Endothelial cell of umbilical vein (primary cell): ENCODE measurements at regions not wholly inside any gene's neighbourhood (a gene's known extent, or its start where the extent isn't known, plus 50 kb on each side); places are given as distances from the start of the nearest gene placed in this dataset.

Experiments used
- BruUV-seq: library from RNA; stranded (reverse); fragments of 400-500 nt; replicated peaks from 2 replicates; lab custom pipeline; 2021; lab: Mats Ljungman, UMichigan
- CTCF ChIA-PET: fragments of 300-600, 350-600 bp; sonication (Branson Sonifier 250); formaldehyde crosslinking; loops from one replicate; lab custom pipeline; 2021; ENCODE audit warnings: antibody characterized with exemption, inconsistent platforms; lab: Charles Lee
- POLR2A ChIA-PET: fragments of 300-600, 350-600 bp; sonication (Branson Sonifier 250); formaldehyde crosslinking; loops from one replicate; lab custom pipeline; 2021; ENCODE audit warnings: antibody characterized with exemption, inconsistent platforms; lab: Charles Lee
- DNase-seq: peaks from one replicate; pipeline ENCODE4 v3.0.0-alpha.2; 2011; ENCODE audit warnings: low read depth, low spot score
- FAIRE-seq: peaks from 2 replicates; lab custom pipeline; 2011; peaks lifted over from hg19 to GRCh38; lab: Jason Lieb, UNC
- H2AFZ ChIP-seq: 2 replicates; pipeline ENCODE4 v1.6.0; 2012; ENCODE audit warnings: low read depth, low read length, control low read depth, inconsistent platforms
- H3K27ac ChIP-seq: 2 replicates; pipeline ENCODE4 v1.5.1; 2011; ENCODE audit warnings: low read depth, mild to moderate bottlenecking, control low read depth, low read length, moderate library complexity; ENCODE audit not compliant: insufficient read depth
- H3K27me3 ChIP-seq, 2 experiments: 2 replicates each; pipeline versions ENCODE4 v1.6.0 to v1.6.1; 2011; ENCODE audit warnings: low read length in 2 of 2, mixed read lengths in 1 of 2; ENCODE audit not compliant: control insufficient read depth in 2 of 2, insufficient read depth in 2 of 2
- H3K36me3 ChIP-seq, 2 experiments: 2 replicates in 1 of 2; 3 replicates in 1 of 2; pipeline ENCODE4 v1.5.1; 2011; ENCODE audit warnings: low read length in 2 of 2, mild to moderate bottlenecking in 1 of 2, moderate library complexity in 1 of 2; ENCODE audit not compliant: control insufficient read depth in 2 of 2, insufficient read depth in 2 of 2; ENCODE audit errors: extremely low read depth in 1 of 2
- H3K4me1 ChIP-seq: 3 replicates; pipeline ENCODE4 v1.5.1; 2011; ENCODE audit warnings: mild to moderate bottlenecking, low read length; ENCODE audit not compliant: control insufficient read depth, insufficient read depth; ENCODE audit errors: extremely low read depth
- H3K4me2 ChIP-seq: 2 replicates; pipeline ENCODE4 v1.6.1; 2011; ENCODE audit warnings: low read length, control low read depth, mixed read lengths; ENCODE audit not compliant: insufficient read depth
- H3K4me3 ChIP-seq, 3 experiments: fragments of 200-600 bp in 1 of 3; sonication (generic), shearing (Covaris generic) in 1 of 3; replicated peaks in 1 of 3; 2 replicates each; pipeline ENCODE4 v1.5.1; 2011 to 2016; ENCODE audit warnings: control low read depth in 3 of 3, low read length in 3 of 3, mild to moderate bottlenecking in 2 of 3, inconsistent platforms in 1 of 3, low read depth in 1 of 3, moderate library complexity in 1 of 3; ENCODE audit not compliant: insufficient read depth in 1 of 3
- H3K79me2 ChIP-seq: 2 replicates; pipeline ENCODE4 v1.6.0; 2012; ENCODE audit warnings: low read length, inconsistent platforms; ENCODE audit not compliant: control insufficient read depth, insufficient read depth
- H3K9ac ChIP-seq: replicated peaks from 2 replicates; pipeline ENCODE3; 2011; ENCODE audit warnings: low read length, control low read depth; ENCODE audit not compliant: insufficient read depth; ENCODE audit errors: extremely low read depth
- H3K9me1 ChIP-seq: replicated peaks from 3 replicates; pipeline ENCODE4 v1.6.0; 2011; ENCODE audit warnings: mild to moderate bottlenecking, low read length; ENCODE audit not compliant: control insufficient read depth, insufficient read depth; ENCODE audit errors: extremely low read depth
- H3K9me3 ChIP-seq: replicated peaks from 2 replicates; pipeline ENCODE4 v1.5.1; 2012; ENCODE audit warnings: low read length, inconsistent platforms; ENCODE audit not compliant: control insufficient read depth, insufficient read depth
- H4K20me1 ChIP-seq: replicated peaks from 2 replicates; pipeline ENCODE3; 2011; ENCODE audit warnings: mild to moderate bottlenecking, low read length; ENCODE audit not compliant: control insufficient read depth, insufficient read depth; ENCODE audit errors: extremely low read depth
- EZH2 ChIP-seq: IDR thresholded peaks from 2 replicates; pipeline ENCODE4 v1.6.1; 2012; ENCODE audit warnings: borderline replicate concordance, low read depth, mild to moderate bottlenecking, moderate library complexity, low read length, inconsistent platforms; ENCODE audit not compliant: severe bottlenecking
- FOS ChIP-seq: IDR thresholded peaks from 2 replicates; pipeline ENCODE4 v1.6.1; 2011; ENCODE audit warnings: mild to moderate bottlenecking, low read length, moderate library complexity, borderline replicate concordance; ENCODE audit not compliant: insufficient read depth
- JUN ChIP-seq: IDR thresholded peaks from 2 replicates; pipeline ENCODE4 v1.6.1; 2011; ENCODE audit warnings: borderline replicate concordance, low read depth; ENCODE audit not compliant: insufficient read length, insufficient read depth
- MYC ChIP-seq: IDR thresholded peaks from one replicate; pipeline ENCODE4 v1.6.1; 2011; ENCODE audit warnings: mild to moderate bottlenecking, low read depth, low read length
- POLR2A ChIP-seq: IDR thresholded peaks from 2 replicates; pipeline ENCODE4 v1.6.1; 2012; ENCODE audit warnings: low read depth, mild to moderate bottlenecking, control low read depth, low read length
- POLR2AphosphoS5 ChIP-seq: IDR thresholded peaks from 2 replicates; pipeline ENCODE4 v1.6.1; 2012; ENCODE audit warnings: low read depth, mild to moderate bottlenecking, control low read depth, low read length, moderate library complexity; ENCODE audit not compliant: insufficient read depth
- dilution Hi-C: fragments of 300-500 bp; cut with MboI; formaldehyde crosslinking; loops from one replicate; pipeline ENCODE4 v1.15.0; 2019; ENCODE audit warnings: low sequenced_read_pairs; ENCODE audit not compliant: extremely low pct_ligation_motif_present
- intact Hi-C: fragments of 100-400 bp; cut with micrococcal nuclease; formaldehyde crosslinking; loops from one replicate; pipeline ENCODE4 v1.10.0; 2022
- TF ChIP-seq, protein P1 (sequence below), 2 donors: IDR thresholded peaks; 1 replicate in 1 of 2; 2 replicates in 1 of 2; pipeline ENCODE4 v1.5.1; 2011; ENCODE audit warnings: low read length in 2 of 2, mild to moderate bottlenecking in 2 of 2, moderate library complexity in 2 of 2, control low read depth in 1 of 2, inconsistent platforms in 1 of 2, low read depth in 1 of 2; ENCODE audit not compliant: insufficient read depth in 1 of 2; ENCODE audit errors: extremely low read depth in 1 of 2
- TF ChIP-seq, protein P2 (sequence below): IDR thresholded peaks from 2 replicates; pipeline ENCODE4 v1.6.1; 2011; ENCODE audit not compliant: insufficient read depth, insufficient read length

DNA sequence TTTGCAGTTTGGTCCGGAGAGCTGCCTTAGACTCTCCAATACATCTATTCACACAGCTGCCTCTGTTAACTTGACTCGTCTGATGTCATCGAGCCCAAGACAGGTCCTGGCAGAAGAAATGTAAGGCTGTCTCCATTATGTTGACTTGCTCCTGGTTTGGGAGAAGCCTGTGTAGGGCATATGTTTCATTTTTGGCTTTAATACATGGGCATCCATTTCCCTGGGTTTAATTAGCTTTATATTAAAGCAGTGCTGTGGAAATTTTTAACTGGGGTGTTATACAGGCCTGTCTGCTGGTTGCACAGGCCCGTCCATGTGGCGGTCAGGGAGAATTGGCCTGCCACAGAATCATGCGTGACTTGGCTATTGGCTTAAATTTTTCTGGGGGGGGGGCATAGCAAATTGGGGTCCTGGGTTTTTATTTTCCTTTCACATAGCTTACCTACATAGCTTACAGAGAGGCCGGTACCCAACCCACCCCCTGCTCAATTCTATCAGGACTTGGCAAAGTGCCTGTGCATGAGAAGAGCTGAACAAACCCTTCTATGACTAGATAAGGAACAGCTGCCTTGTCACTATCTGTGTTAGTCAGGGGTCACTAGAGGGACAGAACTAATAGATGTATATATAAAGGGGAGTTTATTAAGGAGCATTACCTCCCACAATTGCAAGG, 123.5 kb upstream of the WDR1 start:
- H3K79me2 ChIP-seq, result no peaks in the 10 kb centered on the region
- ChIA-PET POLR2A (no interaction called here), CTCF (interaction anchor here (0.9 kb wide), 1 partner anchor 75 kb away, joined by 3 read pairs; no protein-coding TSS in a partner anchor)
- H2AFZ ChIP-seq, result no peak overlapping the region
- no peaks in the 10 kb centered on the region for H3K36me3 ChIP-seq
- H3K9me1 ChIP-seq, result no peaks in the 10 kb centered on the region
- no peak overlapping the region for H3K4me3 ChIP-seq
- TF ChIP-seq, protein P1, sequence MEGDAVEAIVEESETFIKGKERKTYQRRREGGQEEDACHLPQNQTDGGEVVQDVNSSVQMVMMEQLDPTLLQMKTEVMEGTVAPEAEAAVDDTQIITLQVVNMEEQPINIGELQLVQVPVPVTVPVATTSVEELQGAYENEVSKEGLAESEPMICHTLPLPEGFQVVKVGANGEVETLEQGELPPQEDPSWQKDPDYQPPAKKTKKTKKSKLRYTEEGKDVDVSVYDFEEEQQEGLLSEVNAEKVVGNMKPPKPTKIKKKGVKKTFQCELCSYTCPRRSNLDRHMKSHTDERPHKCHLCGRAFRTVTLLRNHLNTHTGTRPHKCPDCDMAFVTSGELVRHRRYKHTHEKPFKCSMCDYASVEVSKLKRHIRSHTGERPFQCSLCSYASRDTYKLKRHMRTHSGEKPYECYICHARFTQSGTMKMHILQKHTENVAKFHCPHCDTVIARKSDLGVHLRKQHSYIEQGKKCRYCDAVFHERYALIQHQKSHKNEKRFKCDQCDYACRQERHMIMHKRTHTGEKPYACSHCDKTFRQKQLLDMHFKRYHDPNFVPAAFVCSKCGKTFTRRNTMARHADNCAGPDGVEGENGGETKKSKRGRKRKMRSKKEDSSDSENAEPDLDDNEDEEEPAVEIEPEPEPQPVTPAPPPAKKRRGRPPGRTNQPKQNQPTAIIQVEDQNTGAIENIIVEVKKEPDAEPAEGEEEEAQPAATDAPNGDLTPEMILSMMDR (IDR thresholded peaks at IDR 0.05; ENCODE audit: extremely low read depth in 1 of 2, insufficient read depth in 1 of 2, low read depth in 1 of 2, low read length in 2 of 2), result no peak
- TF ChIP-seq JUN (no peak), FOS (no peak), POLR2A (no peak), EZH2 (no peak), MYC (no peak), POLR2AphosphoS5 (no peak)
- TF ChIP-seq, protein P2, sequence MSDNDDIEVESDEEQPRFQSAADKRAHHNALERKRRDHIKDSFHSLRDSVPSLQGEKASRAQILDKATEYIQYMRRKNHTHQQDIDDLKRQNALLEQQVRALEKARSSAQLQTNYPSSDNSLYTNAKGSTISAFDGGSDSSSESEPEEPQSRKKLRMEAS, result no peak
- H4K20me1 ChIP-seq, result no peaks in the 10 kb centered on the region
- no peak for DNase-seq
- intact Hi-C loops (no loop called here), dilution Hi-C loops (no loop called here)
- no peak overlapping the region for H3K9ac ChIP-seq
- no peaks in the 10 kb centered on the region for H3K9me3 ChIP-seq
- no TSS peak for BruUV-seq
- H3K27me3 ChIP-seq, result peaks cover 0 to 4% of the 10 kb centered on the region in 2 experiments
- FAIRE-seq, result no peak
- H3K4me2 ChIP-seq, result no peak overlapping the region
- no peaks in the 10 kb centered on the region for H3K4me1 ChIP-seq
- H3K27ac ChIP-seq, result no peak overlapping the region
